ENCODE measurements at regions not wholly inside any gene's neighbourhood (a gene's known extent, or its start where the extent isn't known, plus 50 kb on each side); places are given as distances from the start of the nearest gene placed in this dataset.

- TF ChIP-seq EZH2 (IDR thresholded peaks at IDR 0.05; ENCODE audit: low read length) (no peak), CTCF (optimal IDR thresholded peaks at IDR 0.05 in 1 of 3, IDR thresholded peaks at IDR 0.05 in 1 of 3, conservative IDR thresholded peaks at IDR 0.05 in 1 of 3; ENCODE audit: extremely low read depth in 1 of 3, insufficient read depth in 2 of 3, low read length in 3 of 3) (no peak)
Measured at GRCh38 chr11:92611157-92611556, 358.3 kb upstream of the MTNR1B start.

Measured in keratinocyte (primary cell).